OCI-LY7 (cell line): ENCODE measurements at regions not wholly inside any gene's neighbourhood (a gene's known extent, or its start where the extent isn't known, plus 50 kb on each side); places are given as distances from the start of the nearest gene placed in this dataset.

Source experiments
- CTCF ChIP-seq: fragments of 200-600 bp; sonication (generic); conservative IDR thresholded peaks from 2 replicates; pipeline ENCODE4 v1.5.1; 2014; ENCODE audit warnings: mild to moderate bottlenecking, antibody characterized with exemption, low read length, moderate library complexity, mixed read lengths
- EZH2phosphoT487 ChIP-seq: fragments of 200-600 bp; sonication (generic); IDR thresholded peaks from 2 replicates; pipeline ENCODE4 v1.6.1; 2018; ENCODE audit warnings: low read depth, borderline replicate concordance, mild to moderate bottlenecking, mixed run types, antibody characterized with exemption, low read length, moderate library complexity, mixed read lengths

DNA sequence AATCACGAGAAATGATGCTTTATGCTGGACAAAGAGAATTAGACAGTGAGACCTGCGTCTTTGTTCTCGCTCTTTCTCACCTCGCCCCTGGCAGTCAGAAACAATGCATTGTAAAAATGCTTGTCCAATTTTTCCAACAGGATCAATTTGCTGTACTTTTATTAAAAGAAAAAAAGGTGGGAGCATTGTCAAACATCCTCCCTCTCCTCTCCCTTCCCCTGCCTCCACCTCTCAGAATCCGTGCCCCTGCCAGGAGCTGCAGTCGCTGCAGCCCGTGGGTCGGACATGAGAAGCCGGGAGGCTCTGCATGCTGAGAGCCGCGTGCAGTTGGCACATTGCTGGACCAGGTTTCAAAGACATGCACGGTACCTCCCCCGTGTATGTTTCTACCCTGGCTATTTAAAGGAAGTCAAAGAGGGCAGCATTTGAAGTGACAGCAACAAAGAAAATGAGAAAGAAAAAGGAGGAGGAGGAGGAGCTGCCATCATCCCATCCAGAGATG, 161.0 kb upstream of the KAZN start:
- TF ChIP-seq CTCF (no peak), EZH2phosphoT487 (no peak)
